Hepatic stellate cell (primary cell): ENCODE measurements at regions not wholly inside any gene's neighbourhood (a gene's known extent, or its start where the extent isn't known, plus 50 kb on each side); places are given as distances from the start of the nearest gene placed in this dataset.

ENCODE experiments used
- DNase-seq: peaks from one replicate; pipeline ENCODE4 v3.0.0; 2011; ENCODE audit warnings: low spot score

DNA sequence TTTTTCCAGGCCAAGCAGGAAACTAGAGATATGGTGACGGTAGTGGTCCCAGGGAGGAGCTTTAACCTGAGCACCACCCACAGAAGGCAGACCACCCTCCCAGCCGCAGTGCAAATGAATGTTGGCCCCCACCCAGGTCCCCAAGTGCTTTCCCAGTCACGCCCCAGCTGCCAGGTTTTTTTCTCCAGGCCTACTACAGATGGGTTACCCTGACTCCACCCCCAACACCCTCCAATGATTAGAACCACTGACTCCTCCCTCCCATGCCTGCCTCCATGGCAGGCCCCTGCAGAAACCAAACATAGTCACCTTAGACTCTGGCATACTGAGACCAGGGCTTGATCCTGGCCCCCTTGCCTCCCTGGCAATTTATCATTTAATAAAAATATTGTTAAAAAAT, 58.7 kb upstream of the CHST1 start:
- no peak for DNase-seq

GRCh38 chr11:45723397-45723796, 58.0 kb upstream of the CHST1 start:
- no peak for DNase-seq

DNA sequence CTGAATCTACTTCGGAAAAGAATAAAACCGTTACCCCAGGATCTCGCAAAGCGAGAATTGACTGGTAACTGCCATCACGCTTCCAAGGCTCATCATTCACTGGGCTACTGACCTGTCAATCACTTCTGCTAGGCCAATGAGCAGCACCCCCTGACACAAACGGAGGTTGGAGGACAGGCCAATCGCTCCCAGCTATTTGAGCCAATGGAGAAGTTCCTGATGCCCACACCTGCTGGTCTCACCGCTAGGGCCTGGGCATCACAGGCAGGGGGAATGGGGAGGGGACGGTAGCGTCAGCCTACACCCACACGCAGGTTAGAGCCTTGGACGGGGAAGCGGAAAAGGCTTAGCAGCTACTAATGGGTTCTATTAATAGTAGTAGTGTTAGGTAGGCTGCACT, 56.7 kb upstream of the CHST1 start:
- DNase-seq = no peak

GRCh38 chr11:45717526-45717925, 52.1 kb upstream of the CHST1 start:
- no peak for DNase-seq

DNA sequence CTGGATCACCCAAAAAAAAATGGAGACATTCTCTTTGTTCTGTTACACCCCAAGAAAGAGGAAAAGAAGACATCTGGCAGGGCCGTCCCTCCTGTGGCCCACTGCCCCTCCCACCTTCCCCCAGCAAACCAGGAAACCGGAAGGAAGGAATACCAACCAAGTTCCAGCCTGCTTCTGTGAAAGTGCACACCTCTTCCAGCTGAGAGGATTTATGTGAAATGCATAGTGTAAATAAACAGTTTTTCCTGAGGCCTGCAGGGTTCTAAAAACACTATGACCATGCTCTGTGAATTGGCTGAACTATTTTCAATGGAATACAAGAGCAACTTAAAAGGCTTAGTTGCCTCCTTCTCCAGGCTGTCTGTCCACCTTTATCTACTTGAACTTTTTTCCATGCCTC, 50.0 kb upstream of the CHST1 start:
- no peak for DNase-seq
